Mucosa of descending colon (tissue), 3 donors: ENCODE measurements at regions not wholly inside any gene's neighbourhood (a gene's known extent, or its start where the extent isn't known, plus 50 kb on each side); places are given as distances from the start of the nearest gene placed in this dataset.

Experiments used
- ATAC-seq: fragments of 200-7000 bp; cut with Tn5 transposase; one replicate; pipeline ENCODE4 v1.9.1; 2020; ENCODE audit warnings: mild to moderate bottlenecking, moderate library complexity
- DNase-seq, 3 donors: peaks; one replicate each; pipeline ENCODE4 v3.0.0-alpha.2; 2020
- H3K36me3 ChIP-seq: fragments of 200-600 bp; one replicate; pipeline ENCODE4 v1.8.0; 2021; ENCODE audit warnings: low read depth, mild to moderate bottlenecking
- H3K4me1 ChIP-seq: fragments of 200-600 bp; one replicate; pipeline ENCODE4 v1.8.0; 2021; ENCODE audit warnings: low read depth, mild to moderate bottlenecking
- H3K4me3 ChIP-seq: fragments of 200-600 bp; one replicate; pipeline ENCODE4 v1.8.0; 2021; ENCODE audit warnings: mild to moderate bottlenecking
- H3K9me3 ChIP-seq: fragments of 200-600 bp; one replicate; pipeline ENCODE4 v1.8.0; 2021; ENCODE audit warnings: mild to moderate bottlenecking
- CTCF ChIP-seq: fragments of 200-600 bp; IDR thresholded peaks from one replicate; pipeline ENCODE4 v1.8.0; 2022; ENCODE audit warnings: antibody characterized with exemption, mild to moderate bottlenecking
- intact Hi-C, 2 donors: fragments of 100-400 bp; cut with DNase I in 1 of 2; cut with micrococcal nuclease in 1 of 2; formaldehyde crosslinking; loops; one replicate each; pipeline versions ENCODE4 v1.11.0 to v1.11.1; 2022; cut with DNase I, micrococcal nuclease
- donor health status: DM: no; HTN: no; CAD: no; lungs with moderate emphysema.
- donor health status: DM: no; HTN: no; CAD: no.
- donor health status: DM: no; HTN: yes; CAD: no.

DNA sequence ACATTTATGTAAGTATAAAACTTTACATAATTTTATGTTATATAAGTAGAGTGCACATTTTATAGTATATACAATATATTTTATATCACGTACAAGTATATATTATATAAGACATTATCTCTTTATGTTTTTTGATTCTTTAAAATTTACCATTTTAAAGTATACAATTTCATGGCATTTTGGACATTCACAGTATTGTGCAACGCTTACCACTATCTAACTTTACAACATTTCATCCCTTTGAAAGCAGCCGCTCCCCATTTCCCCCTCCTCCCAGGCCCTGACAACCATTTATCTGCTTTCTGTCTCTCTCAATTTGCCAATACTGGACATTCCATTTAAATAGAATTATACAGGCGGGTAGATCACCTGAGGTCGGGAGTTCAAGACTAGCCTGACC lies 512.5 kb downstream of the TSN start:
- Histone ChIP-seq H3K36me3 (no peaks in the 10 kb centered on the region), H3K4me3 (no peak overlapping the region), H3K4me1 (no peaks in the 10 kb centered on the region), H3K9me3 (no peaks in the 10 kb centered on the region)
- ATAC-seq (no peak), DNase-seq (no peak)
- no peak for TF ChIP-seq CTCF
- intact Hi-C loops, result no loop called here

DNA sequence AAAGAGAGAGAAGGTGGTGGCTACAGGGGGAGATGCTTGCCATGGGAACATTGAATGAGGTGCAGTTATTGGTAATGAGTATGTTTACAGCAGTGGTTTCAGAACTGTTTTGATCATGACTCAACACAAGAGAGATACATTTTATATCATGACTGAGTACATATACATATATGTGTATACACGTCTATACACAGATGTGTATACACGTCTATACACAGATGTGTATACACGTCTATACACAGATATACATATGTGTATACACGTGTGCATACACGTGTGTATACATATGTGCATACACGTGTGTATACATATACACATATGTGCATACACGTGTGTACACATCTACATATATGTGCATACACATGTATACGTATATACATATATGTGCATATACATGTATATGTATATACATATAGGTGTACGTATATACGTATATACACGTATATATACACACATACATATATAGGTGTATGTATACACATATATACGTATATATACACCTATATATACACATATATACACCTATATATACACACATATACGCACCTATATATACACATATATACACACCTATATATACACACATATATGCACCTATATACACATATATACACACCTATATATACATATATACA lies 518.5 kb downstream of the TSN start:
- Histone ChIP-seq H3K4me1 (no peaks in the 10 kb centered on the region), H3K36me3 (no peaks in the 10 kb centered on the region), H3K4me3 (no peak overlapping the region), H3K9me3 (no peaks in the 10 kb centered on the region)
- intact Hi-C loops, result no loop called here
- DNase-seq (no peak), ATAC-seq (no peak)
- TF ChIP-seq CTCF, result no peak

GRCh38 chr2:122277956-122278355 lies 522.5 kb downstream of the TSN start:
- TF ChIP-seq CTCF, result no peak
- H3K9me3 ChIP-seq, result no peaks in the 10 kb centered on the region
- H3K4me1 ChIP-seq, result no peaks in the 10 kb centered on the region
- no peaks in the 10 kb centered on the region for H3K36me3 ChIP-seq
- ATAC-seq, result no peak
- intact Hi-C loops, result no loop called here
- no peak overlapping the region for H3K4me3 ChIP-seq
- no peak for DNase-seq

DNA sequence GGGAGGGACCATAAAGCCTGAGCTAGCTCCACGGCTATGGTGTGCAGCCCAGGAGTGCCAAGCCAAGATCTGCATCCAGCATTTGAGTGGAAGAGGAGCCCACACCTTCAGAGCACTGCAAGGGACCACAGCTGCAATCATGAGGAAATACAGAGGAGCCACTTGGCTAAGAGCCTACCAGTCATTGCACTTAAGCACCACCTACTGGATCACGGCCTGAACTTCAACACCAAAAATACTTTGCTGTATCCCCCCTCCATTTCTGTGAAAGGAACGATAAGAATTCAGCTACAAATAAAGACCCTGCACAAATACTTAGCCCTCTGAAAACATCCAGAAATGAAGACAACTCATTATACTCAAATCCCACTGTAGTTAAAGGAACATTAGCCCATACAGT lies 545.3 kb downstream of the TSN start:
- H3K36me3 ChIP-seq, result no peaks in the 10 kb centered on the region
- no peaks in the 10 kb centered on the region for H3K4me1 ChIP-seq
- no peak overlapping the region for H3K4me3 ChIP-seq
- no peak for TF ChIP-seq CTCF
- H3K9me3 ChIP-seq, result peaks cover 5% of the 10 kb centered on the region
- intact Hi-C loops, result no loop called here
- DNase-seq (no peak), ATAC-seq (no peak)

GRCh38 chr2:122307763-122308162 lies 552.3 kb downstream of the TSN start:
- intact Hi-C loops, result no loop called here
- DNase-seq (no peak), ATAC-seq (no peak)
- H3K36me3 ChIP-seq, result no peaks in the 10 kb centered on the region
- no peak overlapping the region for H3K4me3 ChIP-seq
- no peaks in the 10 kb centered on the region for H3K9me3 ChIP-seq
- no peaks in the 10 kb centered on the region for H3K4me1 ChIP-seq
- no peak for TF ChIP-seq CTCF

DNA sequence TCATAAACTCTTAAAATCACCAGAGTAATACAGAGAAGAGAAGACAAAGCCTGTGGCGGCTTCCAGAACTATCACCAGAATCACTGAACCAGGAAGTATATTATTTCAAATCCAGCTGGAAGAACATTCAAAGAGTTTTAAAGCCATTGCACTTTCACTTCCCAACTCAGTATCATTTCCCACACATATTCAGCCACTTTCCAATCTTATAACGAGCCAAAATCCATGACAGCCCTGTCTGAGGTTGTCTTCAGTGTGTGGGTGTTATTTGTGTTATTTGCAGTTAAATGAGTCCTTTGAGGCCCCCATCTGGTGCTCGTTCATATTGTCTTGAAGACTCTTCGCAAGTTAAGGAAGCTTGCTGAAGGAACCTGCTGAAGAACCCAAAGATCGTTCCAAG lies 559.9 kb downstream of the TSN start:
- no peak for TF ChIP-seq CTCF
- Histone ChIP-seq H3K9me3 (no peaks in the 10 kb centered on the region), H3K4me1 (no peaks in the 10 kb centered on the region), H3K4me3 (no peak overlapping the region), H3K36me3 (no peaks in the 10 kb centered on the region)
- DNase-seq (no peak), ATAC-seq (no peak)
- intact Hi-C loops, result no loop called here
